GM19467 (cell line): ENCODE measurements at regions not wholly inside any gene's neighbourhood (a gene's known extent, or its start where the extent isn't known, plus 50 kb on each side); places are given as distances from the start of the nearest gene placed in this dataset.
"Not testable (repeated sequence)": the region's sequence is repeated elsewhere in the genome, so short reads cannot be mapped to it uniquely, and the experiment has no call there.

Experiments
- ATAC-seq: cut with Tn5 transposase; IDR thresholded peaks from one replicate; pipeline ENCODE4 v1.9.1; 2021; ENCODE audit warnings: mild to moderate bottlenecking, moderate library complexity; ENCODE audit not compliant: unreplicated experiment

- no peak for ATAC-seq
Observed at GRCh38 chr2:84223191-84223590, 235.9 kb downstream of the SUCLG1 start.

GRCh38 chr2:84221102-84221501 is 238.0 kb downstream of the SUCLG1 start:
- not testable (repeated sequence) for ATAC-seq

- no peak for ATAC-seq
Observed at GRCh38 chr2:84217456-84217855, 241.6 kb downstream of the SUCLG1 start.

- no peak for ATAC-seq
Observed at GRCh38 chr2:84214455-84214854, 244.6 kb downstream of the SUCLG1 start.

- ATAC-seq, result peak; percentile 90
Observed at GRCh38 chr2:84212611-84213314, 246.3 kb downstream of the SUCLG1 start.

- ATAC-seq, result no peak
Observed at GRCh38 chr2:84209941-84210340, 249.1 kb downstream of the SUCLG1 start.

GRCh38 chr2:84204995-84205394 is 254.1 kb downstream of the SUCLG1 start:
- ATAC-seq, result no peak

GRCh38 chr2:84202166-84202565 is 256.9 kb downstream of the SUCLG1 start:
- no peak for ATAC-seq

- no peak for ATAC-seq
Observed at GRCh38 chr2:84201158-84201557, 257.9 kb downstream of the SUCLG1 start.

- ATAC-seq, result no peak
Observed at GRCh38 chr2:84197901-84198300, 261.2 kb downstream of the SUCLG1 start.

GRCh38 chr2:84194949-84195644 is 264.0 kb downstream of the SUCLG1 start:
- ATAC-seq, result no peak

GRCh38 chr2:84194181-84194580 is 264.9 kb downstream of the SUCLG1 start:
- ATAC-seq, result no peak

GRCh38 chr2:84187258-84187657 is 271.8 kb downstream of the SUCLG1 start:
- no peak for ATAC-seq

GRCh38 chr2:84181927-84182326 is 277.2 kb downstream of the SUCLG1 start:
- ATAC-seq, result no peak

- ATAC-seq, result no peak
Observed at GRCh38 chr2:84177733-84178132, 281.3 kb downstream of the SUCLG1 start.

- ATAC-seq, result no peak
Observed at GRCh38 chr2:84175970-84176369, 283.1 kb downstream of the SUCLG1 start.

- no peak for ATAC-seq
Observed at GRCh38 chr2:84175340-84175739, 283.7 kb downstream of the SUCLG1 start.

GRCh38 chr2:84173041-84173440 is 286.0 kb downstream of the SUCLG1 start:
- ATAC-seq, result no peak

- ATAC-seq, result no peak
Observed at GRCh38 chr2:84170979-84171378, 288.1 kb downstream of the SUCLG1 start.

- ATAC-seq, result no peak
Observed at GRCh38 chr2:84169871-84170270, 289.2 kb downstream of the SUCLG1 start.

GRCh38 chr2:84168552-84168951 is 290.5 kb downstream of the SUCLG1 start:
- not testable (repeated sequence) for ATAC-seq

GRCh38 chr2:84165256-84165655 is 293.8 kb downstream of the SUCLG1 start:
- ATAC-seq, result no peak
